GM10266 (cell line): ENCODE measurements at regions not wholly inside any gene's neighbourhood (a gene's known extent, or its start where the extent isn't known, plus 50 kb on each side); places are given as distances from the start of the nearest gene placed in this dataset.
"Not testable (repeated sequence)": the region's sequence is repeated elsewhere in the genome, so short reads cannot be mapped to it uniquely, and the experiment has no call there.

ENCODE experiments used
- DNase-seq: peaks from one replicate; pipeline ENCODE4 v3.0.0; 2012; ENCODE audit errors: extremely low spot score
- CTCF ChIP-seq: IDR thresholded peaks from 2 replicates; pipeline ENCODE4 v1.5.1; 2012; ENCODE audit warnings: mild to moderate bottlenecking, low read depth; ENCODE audit not compliant: control insufficient read depth, insufficient read depth; ENCODE audit errors: missing control alignments

DNA sequence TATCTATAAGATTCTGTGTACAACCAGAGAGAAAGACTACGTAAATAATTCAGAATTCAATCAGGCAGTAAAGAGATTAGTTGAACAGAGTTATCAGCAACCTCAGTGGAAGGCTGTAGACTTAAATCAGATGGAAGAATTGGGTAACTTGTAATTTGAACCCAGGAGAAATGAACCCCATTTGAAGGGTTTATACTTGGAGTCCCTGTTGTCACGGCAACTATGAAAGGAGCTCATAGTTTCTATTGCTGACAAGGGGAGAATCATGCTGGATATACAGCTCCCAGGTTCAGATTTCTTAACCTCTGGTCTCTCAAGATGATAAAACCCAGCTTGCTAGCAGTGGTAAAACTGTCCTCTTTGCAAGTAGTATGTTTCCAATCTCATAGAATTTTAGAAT is 54.4 kb upstream of the BMP4 start:
- no peak for DNase-seq
- TF ChIP-seq CTCF: no peak

DNA sequence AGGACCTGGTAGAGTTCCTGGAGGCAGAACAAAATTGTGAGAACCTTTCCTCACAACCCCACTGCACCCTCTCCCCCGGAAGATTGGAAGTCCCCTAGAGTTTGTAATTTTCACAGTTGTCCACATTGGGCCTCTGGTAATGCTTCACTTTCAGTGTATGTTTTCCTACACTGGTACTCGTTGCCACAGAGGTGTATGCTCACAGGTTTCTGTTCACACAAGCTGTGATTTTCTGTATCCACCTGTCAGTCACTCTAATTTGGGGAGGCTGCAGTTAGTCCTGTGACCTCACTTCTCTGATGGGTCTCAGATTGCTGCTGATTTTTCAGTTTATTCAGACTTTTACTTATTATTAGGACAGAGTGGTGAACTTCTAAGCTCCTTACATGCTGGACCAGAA is 66.4 kb upstream of the BMP4 start:
- peak; percentile 20 for DNase-seq
- no peak for TF ChIP-seq CTCF

- no peak for DNase-seq
- no peak for TF ChIP-seq CTCF
These were observed 69.0 kb upstream of the BMP4 start for GRCh38 chr14:54025661-54026060.

GRCh38 chr14:54026671-54027070 is 70.0 kb upstream of the BMP4 start:
- no peak for TF ChIP-seq CTCF
- DNase-seq: no peak

GRCh38 chr14:54030996-54031395 is 74.4 kb upstream of the BMP4 start:
- not testable (repeated sequence) for DNase-seq

- not testable (repeated sequence) for DNase-seq
These were observed 76.7 kb upstream of the BMP4 start for GRCh38 chr14:54033285-54033684.

DNA sequence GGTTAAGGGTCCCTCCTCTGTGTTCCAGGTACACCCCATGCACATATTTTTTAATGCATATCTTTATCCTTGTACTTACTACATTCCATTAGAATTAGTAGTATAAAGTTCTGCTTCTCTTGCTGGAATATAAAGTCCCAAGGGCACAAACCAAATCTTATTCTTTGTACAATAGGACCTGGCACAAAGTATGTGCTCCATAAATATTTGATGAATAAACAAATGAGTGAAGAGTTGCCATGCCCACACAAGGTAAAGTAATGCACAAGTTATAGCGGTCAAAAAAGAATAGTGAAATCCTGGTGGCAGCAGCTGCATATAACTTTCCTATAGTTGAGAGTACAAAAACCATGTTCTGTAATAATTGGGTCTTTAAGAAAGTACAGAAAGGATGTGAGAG is 82.1 kb upstream of the BMP4 start:
- no peak for DNase-seq
- TF ChIP-seq CTCF: no peak

GRCh38 chr14:54039311-54039710 is 82.7 kb upstream of the BMP4 start:
- no peak for TF ChIP-seq CTCF
- no peak for DNase-seq
